HEK293 (cell line): ENCODE measurements at regions not wholly inside any gene's neighbourhood (a gene's known extent, or its start where the extent isn't known, plus 50 kb on each side); places are given as distances from the start of the nearest gene placed in this dataset.

ENCODE experiments used
- CTCF ChIA-PET: fragments of 350-600 bp; formaldehyde crosslinking; extraction: SDS; loops from one replicate; lab custom pipeline; 2021; ENCODE audit warnings: antibody characterized with exemption; lab: Yijun Ruan, JAX
- POLR2A ChIA-PET: fragments of 300-600 bp; formaldehyde crosslinking; extraction: SDS; loops from one replicate; lab custom pipeline; 2020; ENCODE audit warnings: antibody characterized with exemption, inconsistent platforms; lab: Yijun Ruan, JAX
- H3K27ac ChIP-seq: fragments of 200-500 bp; sonication (Bioruptor generic); 2 replicates; pipeline ENCODE4 v1.5.1; 2014; ENCODE audit warnings: low read depth, low read length, control low read depth, inconsistent platforms; ENCODE audit errors: extremely low read depth
- H3K36me3 ChIP-seq, 2 experiments: fragments of 200-500 bp in 1 of 2; sonication (Bioruptor generic) in 1 of 2; 1 replicate in 1 of 2; 2 replicates in 1 of 2; pipeline ENCODE4 v1.5.1; 2014 to 2017; ENCODE audit warnings: inconsistent platforms in 2 of 2, low read length in 2 of 2; ENCODE audit not compliant: control insufficient read depth in 2 of 2, insufficient read depth in 1 of 2
- H3K4me1 ChIP-seq: fragments of 200-500 bp; sonication (Bioruptor generic); 2 replicates; pipeline ENCODE4 v1.5.1; 2014; ENCODE audit warnings: mild to moderate bottlenecking, low read length, inconsistent platforms; ENCODE audit not compliant: control insufficient read depth, insufficient read depth
- H3K4me3 ChIP-seq: 2 replicates; pipeline ENCODE4 v1.5.1; 2011; ENCODE audit warnings: low read depth, mild to moderate bottlenecking, control low read depth, low read length, moderate library complexity
- H3K9me3 ChIP-seq: fragments of 200-500 bp; sonication (Bioruptor generic); 2 replicates; pipeline ENCODE4 v1.5.1; 2014; ENCODE audit warnings: low read depth, low read length, inconsistent platforms; ENCODE audit not compliant: control insufficient read depth, insufficient read depth
- BCL11B ChIP-seq: fragments of 450-650 bp; formaldehyde crosslinking; IDR thresholded peaks from 2 replicates; pipeline ENCODE4 v1.5.1; 2016; ENCODE audit warnings: low read depth, missing biosample characterization, missing genetic modification characterization
- SETDB1 ChIP-seq: IDR thresholded peaks from one replicate; pipeline ENCODE4 v1.6.1; 2017; ENCODE audit warnings: mild to moderate bottlenecking, low read length, moderate library complexity, mixed read lengths; ENCODE audit not compliant: insufficient read length
- YY1 ChIP-seq: fragments of 450-650 bp; formaldehyde crosslinking; IDR thresholded peaks from 2 replicates; pipeline ENCODE4 v1.5.1; 2018; ENCODE audit warnings: missing biosample characterization, missing genetic modification characterization
- ZBTB1 ChIP-seq: fragments of 450-650 bp; formaldehyde crosslinking; IDR thresholded peaks from 2 replicates; pipeline ENCODE4 v1.5.1; 2016; ENCODE audit warnings: missing biosample characterization, missing genetic modification characterization
- ZEB2 ChIP-seq: fragments of 450-650 bp; formaldehyde crosslinking; IDR thresholded peaks from 2 replicates; pipeline ENCODE4 v1.5.1; 2016; ENCODE audit warnings: missing biosample characterization, missing genetic modification characterization
- ZNF133 ChIP-seq: fragments of 450-650 bp; formaldehyde crosslinking; IDR thresholded peaks from 2 replicates; pipeline ENCODE4 v1.5.1; 2016; ENCODE audit warnings: missing biosample characterization, missing genetic modification characterization
- ZNF140 ChIP-seq: fragments of 450-650 bp; formaldehyde crosslinking; IDR thresholded peaks from 2 replicates; pipeline ENCODE4 v1.5.1; 2016; ENCODE audit warnings: missing biosample characterization, missing genetic modification characterization
- ZNF19 ChIP-seq: fragments of 450-650 bp; formaldehyde crosslinking; IDR thresholded peaks from 2 replicates; pipeline ENCODE4; 2016; ENCODE audit warnings: missing biosample characterization, missing genetic modification characterization, low read depth
- ZNF211 ChIP-seq: fragments of 450-650 bp; formaldehyde crosslinking; IDR thresholded peaks from 2 replicates; pipeline ENCODE4 v1.5.1; 2016; ENCODE audit warnings: low read depth, missing biosample characterization, missing genetic modification characterization
- ZNF398 ChIP-seq: fragments of 450-650 bp; formaldehyde crosslinking; IDR thresholded peaks from 2 replicates; pipeline ENCODE4 v1.5.1; 2017; ENCODE audit warnings: missing biosample characterization, missing genetic modification characterization
- ZNF404 ChIP-seq: fragments of 450-650 bp; formaldehyde crosslinking; IDR thresholded peaks from 2 replicates; pipeline ENCODE4 v1.5.1; 2017; ENCODE audit warnings: missing biosample characterization, missing genetic modification characterization
- ZNF521 ChIP-seq: fragments of 450-650 bp; formaldehyde crosslinking; IDR thresholded peaks from 2 replicates; pipeline ENCODE4 v1.5.1; 2017; ENCODE audit warnings: missing biosample characterization, mild to moderate bottlenecking, missing genetic modification characterization
- ZNF639 ChIP-seq: fragments of 450-650 bp; formaldehyde crosslinking; IDR thresholded peaks from 2 replicates; pipeline ENCODE4 v1.5.1; 2016; ENCODE audit warnings: missing biosample characterization, missing genetic modification characterization
- ZNF654 ChIP-seq: fragments of 450-650 bp; formaldehyde crosslinking; IDR thresholded peaks from 2 replicates; pipeline ENCODE4 v1.5.1; 2016; ENCODE audit warnings: low read depth, missing biosample characterization, missing genetic modification characterization
- ZNF701 ChIP-seq: fragments of 450-650 bp; formaldehyde crosslinking; IDR thresholded peaks from 2 replicates; pipeline ENCODE4 v1.5.1; 2016; ENCODE audit warnings: missing biosample characterization, missing genetic modification characterization
- ZSCAN4 ChIP-seq: fragments of 450-650 bp; formaldehyde crosslinking; IDR thresholded peaks from 2 replicates; pipeline ENCODE4 v1.5.1; 2017; ENCODE audit warnings: missing biosample characterization, missing genetic modification characterization
- TF ChIP-seq, protein P1 (sequence below): fragments of 450-650 bp; formaldehyde crosslinking; IDR thresholded peaks from 2 replicates; pipeline ENCODE4 v1.5.1; 2016; ENCODE audit warnings: missing biosample characterization, missing genetic modification characterization
- TF ChIP-seq, protein P2 (sequence below): fragments of 450-650 bp; formaldehyde crosslinking; IDR thresholded peaks from 2 replicates; pipeline ENCODE4 v1.5.1; 2017; ENCODE audit warnings: missing biosample characterization, missing genetic modification characterization
- TF ChIP-seq, protein P3 (sequence below): fragments of 450-650 bp; formaldehyde crosslinking; IDR thresholded peaks from 2 replicates; pipeline ENCODE4 v1.5.1; 2016; ENCODE audit warnings: missing biosample characterization, missing genetic modification characterization
- TF ChIP-seq, protein P4 (sequence below): fragments of 450-650 bp; formaldehyde crosslinking; IDR thresholded peaks from 2 replicates; pipeline ENCODE4 v1.5.1; 2016; ENCODE audit warnings: missing biosample characterization, missing genetic modification characterization

DNA sequence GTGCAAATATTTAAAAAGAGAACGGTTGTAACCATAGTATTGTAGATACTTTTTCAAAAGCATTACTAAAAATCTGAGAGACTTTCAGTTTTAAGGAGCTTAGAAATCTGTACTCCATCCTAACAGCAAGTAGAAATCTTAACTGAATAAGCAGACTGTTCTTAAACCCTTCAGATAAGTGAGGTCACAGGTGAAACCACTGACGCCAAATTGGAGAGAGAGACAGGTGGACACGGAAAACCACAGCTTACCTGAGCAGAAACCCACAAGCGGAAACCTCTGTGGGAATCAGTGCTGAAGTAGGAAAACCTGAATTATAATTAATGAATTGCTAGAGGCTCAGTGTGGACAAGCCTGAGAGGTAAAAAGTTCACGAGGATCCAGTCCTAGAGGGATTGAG is 959.4 kb upstream of the CELF4 start:
- POLR2A ChIA-PET = no interaction called here
- TF ChIP-seq ZNF639 (tag by site-specific recombination) = no peak
- TF ChIP-seq, protein P1, sequence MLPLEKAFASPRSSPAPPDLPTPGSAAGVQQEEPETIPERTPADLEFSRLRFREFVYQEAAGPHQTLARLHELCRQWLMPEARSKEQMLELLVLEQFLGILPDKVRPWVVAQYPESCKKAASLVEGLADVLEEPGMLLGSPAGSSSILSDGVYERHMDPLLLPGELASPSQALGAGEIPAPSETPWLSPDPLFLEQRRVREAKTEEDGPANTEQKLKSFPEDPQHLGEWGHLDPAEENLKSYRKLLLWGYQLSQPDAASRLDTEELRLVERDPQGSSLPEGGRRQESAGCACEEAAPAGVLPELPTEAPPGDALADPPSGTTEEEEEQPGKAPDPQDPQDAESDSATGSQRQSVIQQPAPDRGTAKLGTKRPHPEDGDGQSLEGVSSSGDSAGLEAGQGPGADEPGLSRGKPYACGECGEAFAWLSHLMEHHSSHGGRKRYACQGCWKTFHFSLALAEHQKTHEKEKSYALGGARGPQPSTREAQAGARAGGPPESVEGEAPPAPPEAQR (tag by site-specific recombination) = no peak
- no peak for TF ChIP-seq ZSCAN4 (tag by site-specific recombination)
- no peak for TF ChIP-seq ZEB2 (tag by site-specific recombination)
- no peak for TF ChIP-seq ZNF133 (tag by site-specific recombination)
- TF ChIP-seq, protein P2, sequence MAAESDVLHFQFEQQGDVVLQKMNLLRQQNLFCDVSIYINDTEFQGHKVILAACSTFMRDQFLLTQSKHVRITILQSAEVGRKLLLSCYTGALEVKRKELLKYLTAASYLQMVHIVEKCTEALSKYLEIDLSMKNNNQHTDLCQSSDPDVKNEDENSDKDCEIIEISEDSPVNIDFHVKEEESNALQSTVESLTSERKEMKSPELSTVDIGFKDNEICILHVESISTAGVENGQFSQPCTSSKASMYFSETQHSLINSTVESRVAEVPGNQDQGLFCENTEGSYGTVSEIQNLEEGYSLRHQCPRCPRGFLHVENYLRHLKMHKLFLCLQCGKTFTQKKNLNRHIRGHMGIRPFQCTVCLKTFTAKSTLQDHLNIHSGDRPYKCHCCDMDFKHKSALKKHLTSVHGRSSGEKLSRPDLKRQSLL (tag by site-specific recombination) = no peak
- TF ChIP-seq ZNF521 (tag by site-specific recombination) = no peak
- no peak for TF ChIP-seq ZNF140
- TF ChIP-seq ZNF654 (tag by site-specific recombination) = no peak
- TF ChIP-seq ZNF701 (tag by site-specific recombination) = no peak
- no peak for TF ChIP-seq ZNF19 (tag by site-specific recombination)
- TF ChIP-seq, protein P3, sequence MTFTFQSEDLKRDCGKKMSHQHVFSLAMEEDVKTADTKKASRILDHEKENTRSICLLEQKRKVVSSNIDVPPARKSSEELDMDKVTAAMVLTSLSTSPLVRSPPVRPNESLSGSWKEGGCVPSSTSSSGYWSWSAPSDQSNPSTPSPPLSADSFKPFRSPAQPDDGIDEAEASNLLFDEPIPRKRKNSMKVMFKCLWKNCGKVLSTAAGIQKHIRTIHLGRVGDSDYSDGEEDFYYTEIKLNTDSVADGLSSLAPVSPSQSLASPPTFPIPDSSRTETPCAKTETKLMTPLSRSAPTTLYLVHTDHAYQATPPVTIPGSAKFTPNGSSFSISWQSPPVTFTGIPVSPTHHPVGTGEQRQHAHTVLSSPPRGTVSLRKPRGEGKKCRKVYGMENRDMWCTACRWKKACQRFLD (tag by site-specific recombination) = no peak
- TF ChIP-seq, protein P4, sequence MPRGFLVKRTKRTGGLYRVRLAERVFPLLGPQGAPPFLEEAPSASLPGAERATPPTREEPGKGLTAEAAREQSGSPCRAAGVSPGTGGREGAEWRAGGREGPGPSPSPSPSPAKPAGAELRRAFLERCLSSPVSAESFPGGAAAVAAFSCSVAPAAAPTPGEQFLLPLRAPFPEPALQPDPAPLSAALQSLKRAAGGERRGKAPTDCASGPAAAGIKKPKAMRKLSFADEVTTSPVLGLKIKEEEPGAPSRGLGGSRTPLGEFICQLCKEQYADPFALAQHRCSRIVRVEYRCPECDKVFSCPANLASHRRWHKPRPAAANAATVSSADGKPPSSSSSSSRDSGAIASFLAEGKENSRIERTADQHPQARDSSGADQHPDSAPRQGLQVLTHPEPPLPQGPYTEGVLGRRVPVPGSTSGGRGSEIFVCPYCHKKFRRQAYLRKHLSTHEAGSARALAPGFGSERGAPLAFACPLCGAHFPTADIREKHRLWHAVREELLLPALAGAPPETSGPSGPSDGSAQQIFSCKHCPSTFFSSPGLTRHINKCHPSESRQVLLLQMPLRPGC (tag by site-specific recombination) = no peak
- no peak for TF ChIP-seq ZBTB1 (tag by site-specific recombination)
- no peak for TF ChIP-seq ZNF404
- no peak for TF ChIP-seq YY1 (tag by site-specific recombination)
- no peak for TF ChIP-seq SETDB1
- TF ChIP-seq BCL11B (tag by site-specific recombination) = no peak
- no peak for TF ChIP-seq ZNF398 (tag by site-specific recombination)
- TF ChIP-seq ZNF211 (tag by site-specific recombination) = no peak
- CTCF ChIA-PET = interaction anchor here (0.6 kb wide), 2 partner anchors 109 to 1470 kb away, joined by 3 to 6 read pairs; no protein-coding TSS in a partner anchor
- Histone ChIP-seq H3K9me3 (no peaks in the 10 kb centered on the region), H3K27ac (no peak overlapping the region), H3K4me3 (no peak overlapping the region), H3K4me1 (no peaks in the 10 kb centered on the region), H3K36me3 (no peaks in the 10 kb centered on the region)
